ENCODE measurements at regions not wholly inside any gene's neighbourhood (a gene's known extent, or its start where the extent isn't known, plus 50 kb on each side); places are given as distances from the start of the nearest gene placed in this dataset.

- TF ChIP-seq FOXP2 (optimal IDR thresholded peaks at IDR 0.05; ENCODE audit: control extremely low read depth, extremely low read length, insufficient read depth) (no peak), POLR2AphosphoS5 (IDR thresholded peaks at IDR 0.05; ENCODE audit: borderline replicate concordance, low read depth, low read length) (no peak), EZH2 (IDR thresholded peaks at IDR 0.05) (no peak)
- no peak overlapping the region for H3K9ac ChIP-seq (ENCODE audit: insufficient read length)
- no peak overlapping the region for H3K27ac ChIP-seq
- no peak for DNase-seq (ENCODE audit: low read depth, low spot score)
- no peaks in the 10 kb centered on the region for H3K9me3 ChIP-seq (ENCODE audit: low read depth, low read length)
- H3K36me3 ChIP-seq (ENCODE audit: insufficient read depth, low read length), result no peaks in the 10 kb centered on the region
- H3K4me3 ChIP-seq, result no peak overlapping the region
These were observed 67.6 kb upstream of the GPR101 start for GRCh38 chrX:137101273-137101990.

Measured in SK-N-MC (cell line).